ENCODE measurements at regions not wholly inside any gene's neighbourhood (a gene's known extent, or its start where the extent isn't known, plus 50 kb on each side); places are given as distances from the start of the nearest gene placed in this dataset.

DNA sequence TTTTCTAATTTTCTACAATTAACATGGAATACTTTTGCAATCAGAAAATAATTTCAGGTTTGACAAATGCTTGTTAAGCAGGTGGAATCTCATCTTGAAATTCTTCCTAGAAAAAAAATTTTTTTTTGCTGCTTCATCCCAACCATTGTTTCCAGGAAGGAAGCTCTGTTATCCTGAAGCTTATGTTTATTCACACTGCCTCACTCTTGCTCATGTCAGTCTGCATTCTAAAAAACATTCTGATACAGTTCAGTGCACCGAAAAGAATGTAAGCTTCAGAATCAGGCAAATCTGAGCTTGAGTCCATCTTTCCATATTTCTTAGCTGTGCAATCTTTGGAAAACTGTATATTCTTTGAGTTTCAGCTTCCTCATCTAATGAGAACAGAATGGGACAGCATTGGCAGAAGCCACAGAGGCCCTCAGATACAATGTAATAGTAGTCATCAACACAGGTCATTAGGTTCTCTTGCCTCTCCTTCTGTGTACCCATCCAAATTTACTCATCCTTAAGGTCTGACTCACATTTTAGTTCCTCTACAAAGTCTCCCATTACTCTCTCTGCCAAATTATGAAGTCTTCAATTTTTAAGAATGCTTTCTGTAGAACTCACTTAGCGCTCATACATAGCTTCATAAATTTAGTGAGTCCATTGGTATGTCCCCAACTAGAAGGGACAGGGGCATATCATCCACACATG, 881.8 kb upstream of the NR2F2 start (continued):
- TF ChIP-seq, protein P1, sequence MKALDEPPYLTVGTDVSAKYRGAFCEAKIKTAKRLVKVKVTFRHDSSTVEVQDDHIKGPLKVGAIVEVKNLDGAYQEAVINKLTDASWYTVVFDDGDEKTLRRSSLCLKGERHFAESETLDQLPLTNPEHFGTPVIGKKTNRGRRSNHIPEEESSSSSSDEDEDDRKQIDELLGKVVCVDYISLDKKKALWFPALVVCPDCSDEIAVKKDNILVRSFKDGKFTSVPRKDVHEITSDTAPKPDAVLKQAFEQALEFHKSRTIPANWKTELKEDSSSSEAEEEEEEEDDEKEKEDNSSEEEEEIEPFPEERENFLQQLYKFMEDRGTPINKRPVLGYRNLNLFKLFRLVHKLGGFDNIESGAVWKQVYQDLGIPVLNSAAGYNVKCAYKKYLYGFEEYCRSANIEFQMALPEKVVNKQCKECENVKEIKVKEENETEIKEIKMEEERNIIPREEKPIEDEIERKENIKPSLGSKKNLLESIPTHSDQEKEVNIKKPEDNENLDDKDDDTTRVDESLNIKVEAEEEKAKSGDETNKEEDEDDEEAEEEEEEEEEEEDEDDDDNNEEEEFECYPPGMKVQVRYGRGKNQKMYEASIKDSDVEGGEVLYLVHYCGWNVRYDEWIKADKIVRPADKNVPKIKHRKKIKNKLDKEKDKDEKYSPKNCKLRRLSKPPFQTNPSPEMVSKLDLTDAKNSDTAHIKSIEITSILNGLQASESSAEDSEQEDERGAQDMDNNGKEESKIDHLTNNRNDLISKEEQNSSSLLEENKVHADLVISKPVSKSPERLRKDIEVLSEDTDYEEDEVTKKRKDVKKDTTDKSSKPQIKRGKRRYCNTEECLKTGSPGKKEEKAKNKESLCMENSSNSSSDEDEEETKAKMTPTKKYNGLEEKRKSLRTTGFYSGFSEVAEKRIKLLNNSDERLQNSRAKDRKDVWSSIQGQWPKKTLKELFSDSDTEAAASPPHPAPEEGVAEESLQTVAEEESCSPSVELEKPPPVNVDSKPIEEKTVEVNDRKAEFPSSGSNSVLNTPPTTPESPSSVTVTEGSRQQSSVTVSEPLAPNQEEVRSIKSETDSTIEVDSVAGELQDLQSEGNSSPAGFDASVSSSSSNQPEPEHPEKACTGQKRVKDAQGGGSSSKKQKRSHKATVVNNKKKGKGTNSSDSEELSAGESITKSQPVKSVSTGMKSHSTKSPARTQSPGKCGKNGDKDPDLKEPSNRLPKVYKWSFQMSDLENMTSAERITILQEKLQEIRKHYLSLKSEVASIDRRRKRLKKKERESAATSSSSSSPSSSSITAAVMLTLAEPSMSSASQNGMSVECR (CRISPR knock-in tag; IDR thresholded peaks at IDR 0.05; ENCODE audit: borderline replicate concordance), result no peak
- TF ChIP-seq, protein P2, sequence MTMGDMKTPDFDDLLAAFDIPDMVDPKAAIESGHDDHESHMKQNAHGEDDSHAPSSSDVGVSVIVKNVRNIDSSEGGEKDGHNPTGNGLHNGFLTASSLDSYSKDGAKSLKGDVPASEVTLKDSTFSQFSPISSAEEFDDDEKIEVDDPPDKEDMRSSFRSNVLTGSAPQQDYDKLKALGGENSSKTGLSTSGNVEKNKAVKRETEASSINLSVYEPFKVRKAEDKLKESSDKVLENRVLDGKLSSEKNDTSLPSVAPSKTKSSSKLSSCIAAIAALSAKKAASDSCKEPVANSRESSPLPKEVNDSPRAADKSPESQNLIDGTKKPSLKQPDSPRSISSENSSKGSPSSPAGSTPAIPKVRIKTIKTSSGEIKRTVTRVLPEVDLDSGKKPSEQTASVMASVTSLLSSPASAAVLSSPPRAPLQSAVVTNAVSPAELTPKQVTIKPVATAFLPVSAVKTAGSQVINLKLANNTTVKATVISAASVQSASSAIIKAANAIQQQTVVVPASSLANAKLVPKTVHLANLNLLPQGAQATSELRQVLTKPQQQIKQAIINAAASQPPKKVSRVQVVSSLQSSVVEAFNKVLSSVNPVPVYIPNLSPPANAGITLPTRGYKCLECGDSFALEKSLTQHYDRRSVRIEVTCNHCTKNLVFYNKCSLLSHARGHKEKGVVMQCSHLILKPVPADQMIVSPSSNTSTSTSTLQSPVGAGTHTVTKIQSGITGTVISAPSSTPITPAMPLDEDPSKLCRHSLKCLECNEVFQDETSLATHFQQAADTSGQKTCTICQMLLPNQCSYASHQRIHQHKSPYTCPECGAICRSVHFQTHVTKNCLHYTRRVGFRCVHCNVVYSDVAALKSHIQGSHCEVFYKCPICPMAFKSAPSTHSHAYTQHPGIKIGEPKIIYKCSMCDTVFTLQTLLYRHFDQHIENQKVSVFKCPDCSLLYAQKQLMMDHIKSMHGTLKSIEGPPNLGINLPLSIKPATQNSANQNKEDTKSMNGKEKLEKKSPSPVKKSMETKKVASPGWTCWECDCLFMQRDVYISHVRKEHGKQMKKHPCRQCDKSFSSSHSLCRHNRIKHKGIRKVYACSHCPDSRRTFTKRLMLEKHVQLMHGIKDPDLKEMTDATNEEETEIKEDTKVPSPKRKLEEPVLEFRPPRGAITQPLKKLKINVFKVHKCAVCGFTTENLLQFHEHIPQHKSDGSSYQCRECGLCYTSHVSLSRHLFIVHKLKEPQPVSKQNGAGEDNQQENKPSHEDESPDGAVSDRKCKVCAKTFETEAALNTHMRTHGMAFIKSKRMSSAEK (CRISPR knock-in tag; IDR thresholded peaks at IDR 0.05; ENCODE audit: borderline replicate concordance), result no peak
- TF ChIP-seq FOXJ3 (CRISPR knock-in tag; IDR thresholded peaks at IDR 0.05; ENCODE audit: borderline replicate concordance), result no peak
- TF ChIP-seq, protein P3, sequence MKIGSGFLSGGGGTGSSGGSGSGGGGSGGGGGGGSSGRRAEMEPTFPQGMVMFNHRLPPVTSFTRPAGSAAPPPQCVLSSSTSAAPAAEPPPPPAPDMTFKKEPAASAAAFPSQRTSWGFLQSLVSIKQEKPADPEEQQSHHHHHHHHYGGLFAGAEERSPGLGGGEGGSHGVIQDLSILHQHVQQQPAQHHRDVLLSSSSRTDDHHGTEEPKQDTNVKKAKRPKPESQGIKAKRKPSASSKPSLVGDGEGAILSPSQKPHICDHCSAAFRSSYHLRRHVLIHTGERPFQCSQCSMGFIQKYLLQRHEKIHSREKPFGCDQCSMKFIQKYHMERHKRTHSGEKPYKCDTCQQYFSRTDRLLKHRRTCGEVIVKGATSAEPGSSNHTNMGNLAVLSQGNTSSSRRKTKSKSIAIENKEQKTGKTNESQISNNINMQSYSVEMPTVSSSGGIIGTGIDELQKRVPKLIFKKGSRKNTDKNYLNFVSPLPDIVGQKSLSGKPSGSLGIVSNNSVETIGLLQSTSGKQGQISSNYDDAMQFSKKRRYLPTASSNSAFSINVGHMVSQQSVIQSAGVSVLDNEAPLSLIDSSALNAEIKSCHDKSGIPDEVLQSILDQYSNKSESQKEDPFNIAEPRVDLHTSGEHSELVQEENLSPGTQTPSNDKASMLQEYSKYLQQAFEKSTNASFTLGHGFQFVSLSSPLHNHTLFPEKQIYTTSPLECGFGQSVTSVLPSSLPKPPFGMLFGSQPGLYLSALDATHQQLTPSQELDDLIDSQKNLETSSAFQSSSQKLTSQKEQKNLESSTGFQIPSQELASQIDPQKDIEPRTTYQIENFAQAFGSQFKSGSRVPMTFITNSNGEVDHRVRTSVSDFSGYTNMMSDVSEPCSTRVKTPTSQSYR (CRISPR knock-in tag; IDR thresholded peaks at IDR 0.05), result no peak
- TF ChIP-seq, protein P4, sequence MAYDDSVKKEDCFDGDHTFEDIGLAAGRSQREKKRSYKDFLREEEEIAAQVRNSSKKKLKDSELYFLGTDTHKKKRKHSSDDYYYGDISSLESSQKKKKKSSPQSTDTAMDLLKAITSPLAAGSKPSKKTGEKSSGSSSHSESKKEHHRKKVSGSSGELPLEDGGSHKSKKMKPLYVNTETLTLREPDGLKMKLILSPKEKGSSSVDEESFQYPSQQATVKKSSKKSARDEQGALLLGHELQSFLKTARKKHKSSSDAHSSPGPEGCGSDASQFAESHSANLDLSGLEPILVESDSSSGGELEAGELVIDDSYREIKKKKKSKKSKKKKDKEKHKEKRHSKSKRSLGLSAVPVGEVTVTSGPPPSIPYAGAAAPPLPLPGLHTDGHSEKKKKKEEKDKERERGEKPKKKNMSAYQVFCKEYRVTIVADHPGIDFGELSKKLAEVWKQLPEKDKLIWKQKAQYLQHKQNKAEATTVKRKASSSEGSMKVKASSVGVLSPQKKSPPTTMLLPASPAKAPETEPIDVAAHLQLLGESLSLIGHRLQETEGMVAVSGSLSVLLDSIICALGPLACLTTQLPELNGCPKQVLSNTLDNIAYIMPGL (CRISPR knock-in tag; IDR thresholded peaks at IDR 0.05), result no peak
- TF ChIP-seq, protein P5, sequence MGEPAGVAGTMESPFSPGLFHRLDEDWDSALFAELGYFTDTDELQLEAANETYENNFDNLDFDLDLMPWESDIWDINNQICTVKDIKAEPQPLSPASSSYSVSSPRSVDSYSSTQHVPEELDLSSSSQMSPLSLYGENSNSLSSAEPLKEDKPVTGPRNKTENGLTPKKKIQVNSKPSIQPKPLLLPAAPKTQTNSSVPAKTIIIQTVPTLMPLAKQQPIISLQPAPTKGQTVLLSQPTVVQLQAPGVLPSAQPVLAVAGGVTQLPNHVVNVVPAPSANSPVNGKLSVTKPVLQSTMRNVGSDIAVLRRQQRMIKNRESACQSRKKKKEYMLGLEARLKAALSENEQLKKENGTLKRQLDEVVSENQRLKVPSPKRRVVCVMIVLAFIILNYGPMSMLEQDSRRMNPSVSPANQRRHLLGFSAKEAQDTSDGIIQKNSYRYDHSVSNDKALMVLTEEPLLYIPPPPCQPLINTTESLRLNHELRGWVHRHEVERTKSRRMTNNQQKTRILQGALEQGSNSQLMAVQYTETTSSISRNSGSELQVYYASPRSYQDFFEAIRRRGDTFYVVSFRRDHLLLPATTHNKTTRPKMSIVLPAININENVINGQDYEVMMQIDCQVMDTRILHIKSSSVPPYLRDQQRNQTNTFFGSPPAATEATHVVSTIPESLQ (CRISPR knock-in tag; IDR thresholded peaks at IDR 0.05), result no peak
- TF ChIP-seq GRHL2 (CRISPR knock-in tag; IDR thresholded peaks at IDR 0.05; ENCODE audit: insufficient replicate concordance, severe bottlenecking), result no peak
- no peak for TF ChIP-seq NR2C2 (CRISPR knock-in tag; IDR thresholded peaks at IDR 0.05)
- TF ChIP-seq RELA (CRISPR knock-in tag; IDR thresholded peaks at IDR 0.05; ENCODE audit: borderline replicate concordance), result no peak
